ENCODE measurements at regions not wholly inside any gene's neighbourhood (a gene's known extent, or its start where the extent isn't known, plus 50 kb on each side); places are given as distances from the start of the nearest gene placed in this dataset.
"Not testable (repeated sequence)": the region's sequence is repeated elsewhere in the genome, so short reads cannot be mapped to it uniquely, and the experiment has no call there.

DNA sequence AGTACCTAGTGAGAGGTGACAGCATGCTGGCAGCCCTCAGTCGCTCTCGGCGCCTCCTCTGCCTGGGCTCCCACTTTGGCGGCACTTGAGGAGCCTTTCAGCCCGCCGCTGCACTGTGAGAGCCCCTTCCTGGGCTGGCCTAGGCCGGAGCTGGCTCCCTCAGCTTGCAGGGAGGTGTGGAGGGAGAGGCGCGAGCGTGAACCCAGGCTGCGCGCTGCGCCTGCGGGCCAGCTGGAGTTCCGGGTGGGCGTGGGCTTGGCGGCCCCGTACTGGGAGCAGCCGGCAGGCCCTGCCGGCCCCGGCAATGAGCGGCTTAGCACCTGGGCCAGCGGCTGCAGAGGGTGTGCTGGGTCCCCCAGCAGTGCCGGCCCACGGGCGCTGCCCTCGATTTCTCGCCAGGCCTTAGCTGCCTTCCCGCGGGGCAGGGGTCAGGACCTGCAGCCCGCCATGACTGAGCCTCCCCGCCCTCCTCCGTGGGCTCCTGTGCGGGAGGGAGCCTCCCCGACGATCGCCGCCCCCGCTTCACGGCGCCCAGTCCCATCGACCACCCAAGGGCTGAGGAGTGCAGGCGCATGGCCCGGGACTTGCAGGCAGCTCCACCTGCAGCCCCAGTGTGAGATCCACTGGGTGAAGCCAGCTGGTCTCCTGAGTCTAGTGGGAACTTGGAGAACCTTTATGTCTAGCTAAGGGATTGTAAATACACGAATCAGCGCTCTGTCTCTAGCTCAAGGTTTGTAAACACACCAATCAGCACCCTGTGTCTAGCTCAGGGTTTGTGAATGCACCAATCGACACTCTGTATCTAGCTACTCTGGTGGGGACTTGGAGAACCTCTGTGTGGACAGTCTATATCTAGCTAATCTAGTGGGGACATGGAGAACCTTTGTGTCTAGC lies 1579.2 kb downstream of the SI start:
- H3K4me1 ChIP-seq (ENCODE audit: control insufficient read depth in 2 of 2, insufficient read depth in 2 of 2, low read length in 2 of 2); H3K79me2 ChIP-seq (ENCODE audit: control insufficient read depth, insufficient read depth, low read length); H3K27me3 ChIP-seq (replicated peaks in 1 of 4; ENCODE audit: control extremely low read depth in 1 of 4, control insufficient read depth in 3 of 4, insufficient read depth in 4 of 4, low read length in 3 of 4); POLR2A ChIA-PET; H3K4me2 ChIP-seq (replicated peaks; ENCODE audit: low read depth, low read length, poor library complexity, severe bottlenecking); H4K20me1 ChIP-seq (ENCODE audit: control insufficient read depth, insufficient read depth, low read length, poor library complexity, severe bottlenecking); H3K9me3 ChIP-seq (ENCODE audit: control extremely low read depth in 1 of 3, control insufficient read depth in 2 of 3, insufficient read depth in 1 of 3, low read length in 2 of 3); H3K4me1 Mint-ChIP-seq; H3K4me3 ChIP-seq (ENCODE audit: control extremely low read depth in 1 of 5, extremely low read depth in 1 of 5, insufficient read depth in 1 of 5, low read depth in 2 of 5, low read length in 4 of 5); H3K36me3 ChIP-seq (replicated peaks in 1 of 2; ENCODE audit: control extremely low read depth in 1 of 2, control insufficient read depth in 1 of 2, extremely low read depth in 1 of 2, insufficient read depth in 2 of 2, low read length in 1 of 2); ATAC-seq (ENCODE audit: low read depth); H3K27ac Mint-ChIP-seq; intact Hi-C loops (cut with micrococcal nuclease); H3K9ac ChIP-seq (ENCODE audit: low read length); H2AFZ ChIP-seq (ENCODE audit: insufficient read depth, low read depth, low read length, poor library complexity, severe bottlenecking); H3K9me3 Mint-ChIP-seq (ENCODE audit: insufficient read depth); H3K27me3 Mint-ChIP-seq; DNase-seq; CTCF ChIA-PET; H3K4me3 Mint-ChIP-seq; H3K27ac ChIP-seq (ENCODE audit: low read length in 2 of 2): not testable (repeated sequence)
- 95% methylated on average over 43 of the region's 47 CpGs for WGBS (ENCODE audit: insufficient coverage)

DNA sequence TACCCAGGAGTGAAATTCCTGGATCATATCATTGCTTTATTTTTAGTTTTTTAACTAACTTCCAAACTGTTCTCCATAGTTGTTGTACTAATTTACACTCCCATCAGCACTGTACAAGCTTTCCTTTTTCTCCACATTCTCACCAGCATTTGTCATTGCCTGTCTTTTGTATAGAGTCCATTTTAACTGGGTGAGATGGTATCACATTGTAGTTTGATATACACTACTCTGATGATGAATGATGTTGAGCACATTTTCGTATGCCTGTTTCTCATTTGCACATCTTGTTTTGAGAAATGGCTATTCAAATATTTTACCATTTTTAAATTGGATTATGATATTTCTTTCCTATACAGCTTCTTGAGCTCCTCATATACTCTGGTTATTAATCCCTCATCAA lies 1586.6 kb downstream of the SI start:
- Mint-ChIP-seq H3K4me1 (no peaks in the 10 kb centered on the region), H3K4me3 (no peak overlapping the region), H3K9me3 (ENCODE audit: insufficient read depth) (no peaks in the 10 kb centered on the region), H3K27me3 (no peaks in the 10 kb centered on the region), H3K27ac (no peak overlapping the region)
- ChIA-PET POLR2A (no interaction called here), CTCF (no interaction called here)
- Histone ChIP-seq H3K27me3 (replicated peaks in 1 of 4; ENCODE audit: control extremely low read depth in 1 of 4, control insufficient read depth in 3 of 4, insufficient read depth in 4 of 4, low read length in 3 of 4) (no peaks in the 10 kb centered on the region), H4K20me1 (ENCODE audit: control insufficient read depth, insufficient read depth, low read length, poor library complexity, severe bottlenecking) (no peaks in the 10 kb centered on the region), H3K9ac (ENCODE audit: low read length) (no peak overlapping the region), H3K4me2 (replicated peaks; ENCODE audit: low read depth, low read length, poor library complexity, severe bottlenecking) (no peak overlapping the region), H3K9me3 (ENCODE audit: control extremely low read depth in 1 of 3, control insufficient read depth in 2 of 3, insufficient read depth in 1 of 3, low read length in 2 of 3) (no peaks in the 10 kb centered on the region), H3K79me2 (ENCODE audit: control insufficient read depth, insufficient read depth, low read length) (no peaks in the 10 kb centered on the region), H3K36me3 (replicated peaks in 1 of 2; ENCODE audit: control extremely low read depth in 1 of 2, control insufficient read depth in 1 of 2, extremely low read depth in 1 of 2, insufficient read depth in 2 of 2, low read length in 1 of 2) (no peaks in the 10 kb centered on the region), H3K4me3 (ENCODE audit: control extremely low read depth in 1 of 5, extremely low read depth in 1 of 5, insufficient read depth in 1 of 5, low read depth in 2 of 5, low read length in 4 of 5) (no peak overlapping the region), H2AFZ (ENCODE audit: insufficient read depth, low read depth, low read length, poor library complexity, severe bottlenecking) (no peak overlapping the region), H3K27ac (ENCODE audit: low read length in 2 of 2) (no peak overlapping the region), H3K4me1 (ENCODE audit: control insufficient read depth in 2 of 2, insufficient read depth in 2 of 2, low read length in 2 of 2) (no peaks in the 10 kb centered on the region)
- no peak for DNase-seq
- ATAC-seq (ENCODE audit: low read depth) = no peak
- WGBS (ENCODE audit: insufficient coverage) = no CpG with 5 or more reads among the region's 1 CpG
- intact Hi-C loops (cut with micrococcal nuclease) = no loop called here
- TF ChIP-seq, protein P1, sequence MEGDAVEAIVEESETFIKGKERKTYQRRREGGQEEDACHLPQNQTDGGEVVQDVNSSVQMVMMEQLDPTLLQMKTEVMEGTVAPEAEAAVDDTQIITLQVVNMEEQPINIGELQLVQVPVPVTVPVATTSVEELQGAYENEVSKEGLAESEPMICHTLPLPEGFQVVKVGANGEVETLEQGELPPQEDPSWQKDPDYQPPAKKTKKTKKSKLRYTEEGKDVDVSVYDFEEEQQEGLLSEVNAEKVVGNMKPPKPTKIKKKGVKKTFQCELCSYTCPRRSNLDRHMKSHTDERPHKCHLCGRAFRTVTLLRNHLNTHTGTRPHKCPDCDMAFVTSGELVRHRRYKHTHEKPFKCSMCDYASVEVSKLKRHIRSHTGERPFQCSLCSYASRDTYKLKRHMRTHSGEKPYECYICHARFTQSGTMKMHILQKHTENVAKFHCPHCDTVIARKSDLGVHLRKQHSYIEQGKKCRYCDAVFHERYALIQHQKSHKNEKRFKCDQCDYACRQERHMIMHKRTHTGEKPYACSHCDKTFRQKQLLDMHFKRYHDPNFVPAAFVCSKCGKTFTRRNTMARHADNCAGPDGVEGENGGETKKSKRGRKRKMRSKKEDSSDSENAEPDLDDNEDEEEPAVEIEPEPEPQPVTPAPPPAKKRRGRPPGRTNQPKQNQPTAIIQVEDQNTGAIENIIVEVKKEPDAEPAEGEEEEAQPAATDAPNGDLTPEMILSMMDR (IDR thresholded peaks at IDR 0.05) = no peak
- no peak for TF ChIP-seq EZH2 (IDR thresholded peaks at IDR 0.05; ENCODE audit: borderline replicate concordance, insufficient read depth, low read depth, low read length, poor library complexity, severe bottlenecking)

Measured in B cell (primary cell).